ENCODE measurements at regions not wholly inside any gene's neighbourhood (a gene's known extent, or its start where the extent isn't known, plus 50 kb on each side); places are given as distances from the start of the nearest gene placed in this dataset.
"Not testable (repeated sequence)": the region's sequence is repeated elsewhere in the genome, so short reads cannot be mapped to it uniquely, and the experiment has no call there.

DNA sequence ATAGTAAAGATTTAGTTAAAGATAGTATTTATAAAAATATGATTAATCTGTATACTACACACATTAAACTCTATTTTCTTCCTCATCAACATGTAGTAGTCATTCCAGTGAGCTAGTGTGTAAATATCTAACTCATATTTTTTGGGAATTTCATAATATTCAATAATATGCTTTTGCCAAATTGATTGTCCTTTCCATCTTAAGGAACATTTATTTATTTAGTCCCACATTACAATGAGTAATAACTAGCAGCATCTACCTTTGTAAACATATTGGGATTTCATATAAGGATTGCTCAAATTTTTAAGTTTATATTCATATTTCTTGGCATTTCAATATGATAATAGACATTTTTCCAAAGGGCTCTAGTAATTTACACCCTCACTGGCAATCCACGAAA, 53.9 kb upstream of the GOLGA8B start:
- Histone ChIP-seq H3K4me1 (ENCODE audit: insufficient read depth, low read length, poor library complexity, severe bottlenecking) (no peaks in the 10 kb centered on the region), H3K9me2 (ENCODE audit: insufficient read depth, low read length) (no peaks in the 10 kb centered on the region), H2AFZ (ENCODE audit: low read length) (no peak overlapping the region), H3K4me2 (ENCODE audit: low read length) (no peak overlapping the region), H3K36me3 (ENCODE audit: insufficient read depth, low read length) (no peaks in the 10 kb centered on the region), H3K79me2 (ENCODE audit: insufficient read depth, low read depth, low read length) (no peaks in the 10 kb centered on the region), H4K20me1 (ENCODE audit: insufficient read depth, low read length) (no peaks in the 10 kb centered on the region), H3K9me3 (ENCODE audit: low read length) (no peaks in the 10 kb centered on the region), H3K4me3 (ENCODE audit: low read depth, low read length, poor library complexity, severe bottlenecking) (no peak overlapping the region), H3K27ac (ENCODE audit: low read depth, low read length, poor library complexity, severe bottlenecking) (no peak overlapping the region)
- POLR2A ChIA-PET = no interaction called here
- BruUV-seq (replicated peaks) = no TSS peak
- DNase-seq (ENCODE audit: low spot score) = no peak
- CTCF ChIA-PET (ENCODE audit: unreplicated experiment) = no interaction called here
- TF ChIP-seq CTCF (conservative IDR thresholded peaks at IDR 0.05; ENCODE audit: low read length) (no peak), EZH2phosphoT487 (IDR thresholded peaks at IDR 0.05; ENCODE audit: borderline replicate concordance, low read depth, low read length) (no peak)
- intact Hi-C loops (cut with micrococcal nuclease; ENCODE audit: unreplicated experiment) = no loop called here

DNA sequence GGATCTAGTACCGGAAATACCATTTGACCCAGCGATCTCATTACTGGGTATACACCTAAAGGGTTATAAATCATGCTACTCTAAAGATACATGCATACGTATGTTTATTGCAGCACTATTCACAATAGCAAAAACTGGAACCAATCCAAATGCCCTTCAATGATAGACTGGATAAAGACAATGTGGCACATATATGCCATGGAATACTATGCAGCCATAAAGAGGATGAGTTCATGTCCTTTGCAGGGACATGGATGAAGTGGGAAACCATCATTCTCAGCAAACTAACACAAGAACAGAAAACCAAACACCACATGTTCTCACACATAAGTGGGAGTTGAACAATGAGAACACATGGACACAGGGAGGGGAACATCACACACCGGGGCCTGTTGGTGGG, 50.2 kb upstream of the GOLGA8B start:
- H3K27ac ChIP-seq (ENCODE audit: low read depth, low read length, poor library complexity, severe bottlenecking); H3K4me2 ChIP-seq (ENCODE audit: low read length); DNase-seq (ENCODE audit: low spot score); H3K4me1 ChIP-seq (ENCODE audit: insufficient read depth, low read length, poor library complexity, severe bottlenecking); H3K4me3 ChIP-seq (ENCODE audit: low read depth, low read length, poor library complexity, severe bottlenecking); H3K9me3 ChIP-seq (ENCODE audit: low read length); H3K79me2 ChIP-seq (ENCODE audit: insufficient read depth, low read depth, low read length); CTCF ChIA-PET (ENCODE audit: unreplicated experiment); H3K9me2 ChIP-seq (ENCODE audit: insufficient read depth, low read length); POLR2A ChIA-PET; H2AFZ ChIP-seq (ENCODE audit: low read length); H3K36me3 ChIP-seq (ENCODE audit: insufficient read depth, low read length); BruUV-seq (replicated peaks); H4K20me1 ChIP-seq (ENCODE audit: insufficient read depth, low read length); intact Hi-C loops (cut with micrococcal nuclease; ENCODE audit: unreplicated experiment): not testable (repeated sequence)

Measured in OCI-LY7 (cell line).